Left colon (tissue), 2 donors: ENCODE measurements at regions not wholly inside any gene's neighbourhood (a gene's known extent, or its start where the extent isn't known, plus 50 kb on each side); places are given as distances from the start of the nearest gene placed in this dataset.
"Not testable (repeated sequence)": the region's sequence is repeated elsewhere in the genome, so short reads cannot be mapped to it uniquely, and the experiment has no call there.

Experiments used
- ATAC-seq: fragments of 200-7000 bp; cut with Tn5 transposase; one replicate; pipeline ENCODE4 v1.9.1; 2020; ENCODE audit warnings: mild to moderate bottlenecking, moderate library complexity
- DNase-seq, 2 donors: peaks; one replicate each; pipeline ENCODE4 v3.0.0-alpha.2; 2020
- intact Hi-C, 2 donors: fragments of 100-400 bp; cut with DNase I in 1 of 2; cut with micrococcal nuclease in 1 of 2; formaldehyde crosslinking; loops; one replicate each; pipeline versions ENCODE4 v1.11.2 to v1.14.0; 2022; cut with DNase I, micrococcal nuclease
- donor health status: DM: no; HTN: no; CAD: no.
- donor health status: DM: yes; HTN: yes; CAD: no.

GRCh38 chr13:80957019-80957655 is 616.2 kb upstream of the SPRY2 start:
- DNase-seq = no peak
- intact Hi-C loops = no loop called here
- ATAC-seq = no peak

- intact Hi-C loops = no loop called here
- DNase-seq (no peak), ATAC-seq (no peak)
These were observed 614.6 kb upstream of the SPRY2 start for GRCh38 chr13:80955501-80955900.

DNA sequence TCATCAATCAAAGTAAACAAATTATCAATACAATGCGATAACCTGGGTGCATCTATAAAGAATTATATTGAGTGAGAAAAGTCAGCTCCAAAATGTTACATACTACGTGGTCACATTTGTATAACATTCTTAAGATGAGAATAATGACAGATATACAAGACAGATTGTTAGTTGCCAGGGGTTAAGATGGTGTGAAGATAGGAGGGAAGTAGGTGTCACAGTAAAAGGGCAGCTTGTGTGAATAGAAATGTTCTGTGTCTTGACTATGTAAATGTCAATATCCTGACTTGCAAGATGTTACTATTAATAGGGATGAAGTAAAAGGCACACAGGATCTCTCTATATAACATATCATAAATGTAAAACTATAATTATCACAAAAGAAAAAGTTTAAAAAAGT is 611.2 kb upstream of the SPRY2 start:
- intact Hi-C loops = no loop called here
- no peak for ATAC-seq
- no peak for DNase-seq

DNA sequence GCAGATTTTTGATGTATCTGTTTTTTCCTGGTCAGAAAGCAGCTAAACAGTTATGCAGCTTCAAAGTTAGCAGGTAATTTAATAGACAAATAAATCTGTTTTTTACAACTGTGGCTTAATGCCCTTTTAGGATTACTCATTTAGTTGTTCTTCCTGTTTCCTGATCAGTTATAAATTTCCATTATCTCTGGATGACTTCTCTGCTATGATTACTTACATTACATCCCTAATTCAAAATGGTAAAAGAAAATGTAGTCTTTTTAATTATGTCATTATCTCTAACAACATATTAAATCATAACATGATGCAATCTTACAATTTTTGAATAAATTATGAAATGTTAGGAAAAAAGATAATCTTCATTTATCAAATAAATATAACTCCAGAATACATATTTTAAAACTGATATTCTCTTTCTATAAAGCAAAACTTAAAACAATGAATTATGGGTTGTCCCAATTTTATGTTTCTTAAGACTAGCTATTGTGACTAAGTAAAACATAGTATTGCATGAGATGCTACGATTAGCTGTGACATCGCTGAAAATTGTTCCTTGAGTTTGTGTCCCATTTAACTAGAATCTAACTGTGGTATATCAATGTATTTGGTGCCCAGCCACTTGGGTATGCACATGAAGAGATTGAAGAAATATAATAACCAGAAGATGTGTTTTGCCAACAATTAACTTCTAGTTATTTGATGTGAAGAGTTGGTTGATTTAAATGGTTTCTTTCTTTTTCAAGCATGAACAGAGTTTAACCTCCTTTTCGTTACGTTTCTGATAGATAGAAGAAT is 605.3 kb upstream of the SPRY2 start:
- intact Hi-C loops = no loop called here
- DNase-seq (no peak), ATAC-seq (no peak)

- no peak for DNase-seq
- ATAC-seq = no peak
- intact Hi-C loops = no loop called here
These were observed 604.4 kb upstream of the SPRY2 start for GRCh38 chr13:80945328-80945727.

DNA sequence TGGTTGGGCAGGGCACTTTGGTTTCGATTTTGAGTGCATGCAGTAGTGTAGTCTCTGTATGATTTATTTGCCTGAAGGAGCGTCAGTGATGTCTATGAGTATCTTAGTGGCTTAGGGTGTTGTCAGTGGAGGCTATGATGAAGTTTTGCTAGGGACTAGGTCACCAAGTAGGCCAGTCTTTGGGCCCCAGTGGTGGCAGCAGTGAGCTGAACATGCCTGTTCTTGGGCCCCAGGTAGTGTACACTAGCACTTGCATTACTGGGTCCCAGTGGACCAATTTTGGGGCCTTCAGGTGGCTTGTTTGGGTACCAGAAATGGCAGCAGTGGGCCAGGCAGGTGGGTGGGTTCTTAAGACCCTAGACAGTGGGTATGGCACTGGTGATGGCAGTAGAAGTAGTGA is 598.7 kb upstream of the SPRY2 start:
- ATAC-seq (no peak), DNase-seq (no peak)
- intact Hi-C loops = no loop called here

DNA sequence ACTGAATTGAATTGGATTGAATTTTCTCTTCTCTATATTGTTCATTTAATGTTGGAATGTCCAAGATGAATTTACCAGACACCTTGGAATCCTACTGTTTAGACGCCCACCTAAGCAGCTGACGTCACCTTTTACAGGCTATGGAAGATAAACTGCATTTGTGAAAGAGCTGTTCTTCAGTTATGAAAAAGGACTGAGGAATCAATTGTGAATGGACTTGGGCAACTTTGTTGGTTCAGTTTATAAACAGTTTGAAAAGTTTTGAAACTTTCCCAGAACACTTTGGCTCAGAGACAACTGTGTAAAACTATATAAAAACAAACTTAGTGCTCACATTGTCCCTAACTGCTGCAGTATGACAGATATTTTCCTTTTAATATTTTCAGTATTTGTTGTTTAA is 590.8 kb upstream of the SPRY2 start:
- DNase-seq (no peak), ATAC-seq (no peak)
- intact Hi-C loops = no loop called here

DNA sequence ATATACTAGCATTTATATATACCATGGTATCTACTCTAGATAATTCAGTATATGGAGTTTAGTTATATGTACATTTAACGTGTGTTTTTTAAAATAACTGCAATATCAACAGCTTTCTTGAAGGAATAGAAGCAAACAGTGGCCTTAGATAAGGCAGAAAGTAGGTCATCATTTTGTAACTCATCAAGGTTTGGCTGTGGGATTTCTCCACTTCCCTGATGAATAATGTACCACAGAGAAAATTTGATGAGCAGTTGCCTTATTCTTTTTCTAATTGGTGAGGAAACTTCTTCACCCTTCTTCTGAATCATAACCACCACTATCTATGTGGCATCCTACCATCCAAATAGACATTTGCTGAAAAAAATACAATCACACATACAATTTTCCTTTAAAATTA is 590.2 kb upstream of the SPRY2 start:
- no peak for ATAC-seq
- intact Hi-C loops = no loop called here
- no peak for DNase-seq

DNA sequence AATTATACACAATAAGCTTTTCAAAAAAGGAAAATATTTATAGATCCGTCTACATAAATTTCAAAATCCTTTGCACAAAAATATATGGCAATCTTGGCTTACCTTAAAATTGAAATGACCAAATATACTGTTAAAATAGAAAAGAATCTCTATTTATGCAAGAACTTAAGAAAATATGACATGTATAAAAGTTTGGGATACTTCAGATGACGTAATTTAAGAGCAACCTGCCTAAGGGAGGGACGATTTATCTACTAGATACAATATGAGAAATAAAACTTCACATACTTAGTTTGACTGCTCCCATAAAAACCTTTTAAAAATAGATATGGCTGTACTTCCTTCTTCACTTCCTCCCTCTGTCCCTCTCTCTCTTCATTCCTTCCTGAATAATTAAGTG is 587.3 kb upstream of the SPRY2 start:
- intact Hi-C loops = no loop called here
- no peak for ATAC-seq
- DNase-seq = no peak

GRCh38 chr13:80926024-80926423 is 585.1 kb upstream of the SPRY2 start:
- intact Hi-C loops, ATAC-seq, DNase-seq: not testable (repeated sequence)

- intact Hi-C loops = no loop called here
- ATAC-seq (no peak), DNase-seq (no peak)
These were observed 583.7 kb upstream of the SPRY2 start for GRCh38 chr13:80924596-80924995.

GRCh38 chr13:80923907-80924306 is 583.0 kb upstream of the SPRY2 start:
- intact Hi-C loops = no loop called here
- no peak for ATAC-seq

DNA sequence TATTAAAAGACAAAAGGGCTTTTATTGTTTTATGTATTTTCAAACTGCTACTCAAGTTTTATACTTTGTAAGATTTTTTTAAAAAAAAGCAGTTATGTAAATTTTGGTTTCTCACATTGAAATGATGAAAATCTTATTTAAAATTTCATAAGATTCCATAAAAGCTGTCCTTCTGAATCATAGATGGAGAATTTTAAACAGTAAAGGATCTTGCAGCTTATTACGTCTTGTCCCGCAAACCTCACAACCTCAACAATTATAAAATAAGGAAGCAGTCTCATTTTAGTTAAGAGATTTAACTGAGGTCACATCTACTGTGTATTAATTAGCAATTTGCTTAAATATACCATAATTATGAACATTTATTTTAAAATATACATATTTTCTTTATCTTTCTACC is 581.0 kb upstream of the SPRY2 start:
- ATAC-seq (no peak), DNase-seq (no peak)
- intact Hi-C loops = no loop called here

More at GRCh38 chr13:80923907-80924306, 583.0 kb upstream of the SPRY2 start:
- no peak for DNase-seq

DNA sequence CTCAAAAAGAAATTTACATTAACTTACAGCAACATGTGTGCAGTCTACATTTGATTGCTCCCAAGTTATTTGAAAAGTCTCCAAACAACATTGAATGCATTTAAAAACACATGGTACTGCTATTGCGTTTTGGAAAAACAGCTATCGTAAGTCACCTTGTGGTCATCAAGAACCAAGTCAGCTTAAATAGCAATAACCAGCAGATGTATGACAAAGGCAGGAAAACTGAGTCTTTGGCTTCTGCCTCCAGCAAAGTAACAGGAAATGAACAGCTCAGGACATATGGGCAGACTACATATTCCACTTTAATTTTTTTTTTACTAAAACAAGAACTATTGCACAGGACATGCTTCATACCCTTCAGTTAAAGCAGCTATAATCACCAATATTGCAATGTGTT is 580.6 kb upstream of the SPRY2 start:
- intact Hi-C loops = no loop called here
- no peak for DNase-seq
- ATAC-seq = no peak

DNA sequence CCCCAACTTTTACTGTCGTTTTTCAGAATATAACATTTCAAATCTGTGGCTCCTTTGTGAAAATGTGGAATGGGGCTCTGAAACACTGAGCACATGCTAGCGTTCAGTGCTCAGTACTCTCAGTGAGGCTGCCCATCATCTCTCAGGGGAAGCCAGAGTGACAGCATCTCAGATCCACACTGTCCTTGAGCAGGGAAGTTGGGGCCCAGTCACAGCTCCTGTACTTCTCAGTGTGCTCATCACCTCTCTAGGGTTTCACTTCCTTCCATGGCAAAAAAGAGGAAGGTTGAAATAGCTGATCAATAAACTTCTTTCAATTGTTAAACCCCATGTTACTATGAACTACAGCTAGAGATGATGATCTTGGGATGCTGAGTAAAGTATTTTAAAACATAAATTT is 565.9 kb upstream of the SPRY2 start:
- intact Hi-C loops = no loop called here
- no peak for ATAC-seq
- no peak for DNase-seq

GRCh38 chr13:80904386-80904785 is 563.5 kb upstream of the SPRY2 start:
- ATAC-seq (no peak), DNase-seq (no peak)
- intact Hi-C loops = no loop called here

DNA sequence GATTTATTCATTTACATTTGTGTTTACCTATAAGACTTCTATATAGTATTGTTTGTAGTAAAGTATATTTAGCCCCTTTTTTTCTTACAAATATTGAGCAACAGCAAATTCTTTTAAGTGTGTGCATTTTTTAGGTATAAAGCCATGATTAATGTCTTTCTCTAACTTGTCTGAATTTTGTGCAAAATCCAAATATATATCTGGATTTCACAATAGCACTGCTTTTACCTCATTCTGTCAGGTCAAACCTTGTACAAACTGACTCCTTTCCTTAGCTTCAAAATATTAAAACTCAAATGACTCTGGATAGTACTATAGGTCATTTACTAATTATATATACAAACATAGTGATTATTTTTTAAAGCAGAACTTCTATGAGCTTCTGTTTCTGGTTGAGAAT is 563.0 kb upstream of the SPRY2 start:
- ATAC-seq (no peak), DNase-seq (no peak)
- intact Hi-C loops = no loop called here

GRCh38 chr13:80901530-80901929 is 560.6 kb upstream of the SPRY2 start:
- DNase-seq = no peak
- intact Hi-C loops = no loop called here
- no peak for ATAC-seq

DNA sequence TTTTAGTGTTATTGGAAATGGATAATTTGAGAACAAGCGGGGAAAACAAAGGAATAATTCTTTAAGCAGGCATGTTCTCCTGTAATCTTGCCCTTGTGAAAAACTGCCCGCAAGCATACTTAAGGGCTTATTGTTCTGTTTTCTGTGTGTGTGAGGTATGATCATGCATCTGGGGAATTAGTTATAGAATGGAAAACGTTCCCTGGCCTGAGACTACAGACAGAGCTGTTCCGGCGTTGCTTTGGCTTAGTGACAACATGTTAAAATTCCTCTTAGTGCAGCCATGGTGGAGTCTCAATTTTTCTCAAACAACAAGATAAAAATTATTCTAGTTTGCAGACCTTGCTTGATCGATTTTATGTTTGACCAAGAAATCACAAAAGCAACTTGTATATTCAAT is 560.2 kb upstream of the SPRY2 start:
- no peak for ATAC-seq
- intact Hi-C loops = no loop called here
- DNase-seq = no peak

- no peak for DNase-seq
- no peak for ATAC-seq
- intact Hi-C loops = no loop called here
These were observed 559.6 kb upstream of the SPRY2 start for GRCh38 chr13:80900561-80900960.

GRCh38 chr13:80897641-80898040 is 556.7 kb upstream of the SPRY2 start:
- ATAC-seq, intact Hi-C loops, DNase-seq: not testable (repeated sequence)
